A549 (cell line): ENCODE measurements at regions not wholly inside any gene's neighbourhood (a gene's known extent, or its start where the extent isn't known, plus 50 kb on each side); places are given as distances from the start of the nearest gene placed in this dataset.

Experiments
- CTCF ChIP-seq: fragments of >200 bp; sonication (Bioruptor Twin); formaldehyde crosslinking; IDR thresholded peaks from 3 replicates; pipeline ENCODE4 v1.5.1; 2016
- EHMT2 ChIP-seq: fragments of 200-600 bp; sonication (generic); IDR thresholded peaks from 2 replicates; pipeline ENCODE4 v1.6.1; 2016; ENCODE audit warnings: antibody characterized with exemption, low read depth, mild to moderate bottlenecking, moderate library complexity
- EP300 ChIP-seq, 2 experiments: fragments of >200 bp; sonication (Bioruptor Twin); formaldehyde crosslinking; IDR thresholded peaks; 2 replicates in 1 of 2; 3 replicates in 1 of 2; pipeline ENCODE4 v1.6.1; 2016 to 2017
- GATA3 ChIP-seq: IDR thresholded peaks from 2 replicates; pipeline ENCODE4 v1.6.1; 2012; ENCODE audit warnings: borderline replicate concordance
- HDAC2 ChIP-seq: fragments of 200-600 bp; sonication (generic); IDR thresholded peaks from 2 replicates; pipeline ENCODE4 v1.6.1; 2016
- POLR2A ChIP-seq: IDR thresholded peaks from 2 replicates; pipeline ENCODE4 v1.6.1; 2012; ENCODE audit warnings: mild to moderate bottlenecking, low read length
- RAD21 ChIP-seq, 2 experiments: fragments of >200 bp in 1 of 2; sonication (Bioruptor Twin) in 1 of 2; formaldehyde crosslinking in 1 of 2; IDR thresholded peaks in 1 of 2; conservative IDR thresholded peaks in 1 of 2; 2 replicates in 1 of 2; 3 replicates in 1 of 2; pipeline ENCODE4 v1.6.1; 2012 to 2018; ENCODE audit warnings: inconsistent platforms in 1 of 2
- RFX5 ChIP-seq: fragments of 450-650 bp; IDR thresholded peaks from 2 replicates; pipeline ENCODE4 v1.7.1; 2014; ENCODE audit warnings: antibody characterized with exemption, mild to moderate bottlenecking, moderate library complexity
- RNF2 ChIP-seq: fragments of 200-600 bp; sonication (generic); IDR thresholded peaks from 2 replicates; pipeline ENCODE4 v1.6.1; 2016; ENCODE audit warnings: low read depth, mild to moderate bottlenecking, antibody characterized with exemption, moderate library complexity, borderline replicate concordance

- TF ChIP-seq HDAC2 (no peak), RFX5 (no peak), EHMT2 (no peak), CTCF (no peak), POLR2A (no peak), RNF2 (no peak), GATA3 (no peak), RAD21 (conservative IDR thresholded peaks at IDR 0.05 in 1 of 2, IDR thresholded peaks at IDR 0.05 in 1 of 2) (no peak), EP300 (IDR thresholded peaks at IDR 0.05) (no peak)
Measured at GRCh38 chr4:38280323-38280706, 320.1 kb downstream of the PTTG2 start.
